ENCODE measurements at regions not wholly inside any gene's neighbourhood (a gene's known extent, or its start where the extent isn't known, plus 50 kb on each side); places are given as distances from the start of the nearest gene placed in this dataset.

DNA sequence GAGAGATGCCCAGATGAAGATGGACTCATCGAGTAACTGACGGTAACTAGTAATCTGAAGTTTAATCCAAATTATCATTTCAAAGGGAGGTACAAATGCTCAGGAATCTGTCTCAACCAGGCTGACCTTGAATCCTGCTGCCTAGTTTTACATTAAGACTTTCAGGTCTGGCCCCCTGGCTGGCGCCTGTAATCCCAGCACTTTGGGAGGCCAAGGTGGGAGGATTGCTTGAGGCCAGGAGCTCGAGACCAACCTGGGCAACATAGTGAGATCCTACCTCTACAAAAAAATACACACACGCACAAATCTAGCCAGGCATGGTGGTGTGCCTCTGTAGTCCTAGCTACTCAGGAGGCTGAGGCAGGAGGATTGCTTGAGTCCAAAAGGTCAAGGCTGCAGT is 95.7 kb upstream of the AKT3 start (continued):
- TF ChIP-seq, protein P1, sequence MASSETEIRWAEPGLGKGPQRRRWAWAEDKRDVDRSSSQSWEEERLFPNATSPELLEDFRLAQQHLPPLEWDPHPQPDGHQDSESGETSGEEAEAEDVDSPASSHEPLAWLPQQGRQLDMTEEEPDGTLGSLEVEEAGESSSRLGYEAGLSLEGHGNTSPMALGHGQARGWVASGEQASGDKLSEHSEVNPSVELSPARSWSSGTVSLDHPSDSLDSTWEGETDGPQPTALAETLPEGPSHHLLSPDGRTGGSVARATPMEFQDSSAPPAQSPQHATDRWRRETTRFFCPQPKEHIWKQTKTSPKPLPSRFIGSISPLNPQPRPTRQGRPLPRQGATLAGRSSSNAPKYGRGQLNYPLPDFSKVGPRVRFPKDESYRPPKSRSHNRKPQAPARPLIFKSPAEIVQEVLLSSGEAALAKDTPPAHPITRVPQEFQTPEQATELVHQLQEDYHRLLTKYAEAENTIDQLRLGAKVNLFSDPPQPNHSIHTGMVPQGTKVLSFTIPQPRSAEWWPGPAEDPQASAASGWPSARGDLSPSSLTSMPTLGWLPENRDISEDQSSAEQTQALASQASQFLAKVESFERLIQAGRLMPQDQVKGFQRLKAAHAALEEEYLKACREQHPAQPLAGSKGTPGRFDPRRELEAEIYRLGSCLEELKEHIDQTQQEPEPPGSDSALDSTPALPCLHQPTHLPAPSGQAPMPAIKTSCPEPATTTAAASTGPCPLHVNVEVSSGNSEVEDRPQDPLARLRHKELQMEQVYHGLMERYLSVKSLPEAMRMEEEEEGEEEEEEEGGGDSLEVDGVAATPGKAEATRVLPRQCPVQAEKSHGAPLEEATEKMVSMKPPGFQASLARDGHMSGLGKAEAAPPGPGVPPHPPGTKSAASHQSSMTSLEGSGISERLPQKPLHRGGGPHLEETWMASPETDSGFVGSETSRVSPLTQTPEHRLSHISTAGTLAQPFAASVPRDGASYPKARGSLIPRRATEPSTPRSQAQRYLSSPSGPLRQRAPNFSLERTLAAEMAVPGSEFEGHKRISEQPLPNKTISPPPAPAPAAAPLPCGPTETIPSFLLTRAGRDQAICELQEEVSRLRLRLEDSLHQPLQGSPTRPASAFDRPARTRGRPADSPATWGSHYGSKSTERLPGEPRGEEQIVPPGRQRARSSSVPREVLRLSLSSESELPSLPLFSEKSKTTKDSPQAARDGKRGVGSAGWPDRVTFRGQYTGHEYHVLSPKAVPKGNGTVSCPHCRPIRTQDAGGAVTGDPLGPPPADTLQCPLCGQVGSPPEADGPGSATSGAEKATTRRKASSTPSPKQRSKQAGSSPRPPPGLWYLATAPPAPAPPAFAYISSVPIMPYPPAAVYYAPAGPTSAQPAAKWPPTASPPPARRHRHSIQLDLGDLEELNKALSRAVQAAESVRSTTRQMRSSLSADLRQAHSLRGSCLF (CRISPR knock-in tag; IDR thresholded peaks at IDR 0.05; ENCODE audit: borderline replicate concordance) = no peak
- TF ChIP-seq, protein P2, sequence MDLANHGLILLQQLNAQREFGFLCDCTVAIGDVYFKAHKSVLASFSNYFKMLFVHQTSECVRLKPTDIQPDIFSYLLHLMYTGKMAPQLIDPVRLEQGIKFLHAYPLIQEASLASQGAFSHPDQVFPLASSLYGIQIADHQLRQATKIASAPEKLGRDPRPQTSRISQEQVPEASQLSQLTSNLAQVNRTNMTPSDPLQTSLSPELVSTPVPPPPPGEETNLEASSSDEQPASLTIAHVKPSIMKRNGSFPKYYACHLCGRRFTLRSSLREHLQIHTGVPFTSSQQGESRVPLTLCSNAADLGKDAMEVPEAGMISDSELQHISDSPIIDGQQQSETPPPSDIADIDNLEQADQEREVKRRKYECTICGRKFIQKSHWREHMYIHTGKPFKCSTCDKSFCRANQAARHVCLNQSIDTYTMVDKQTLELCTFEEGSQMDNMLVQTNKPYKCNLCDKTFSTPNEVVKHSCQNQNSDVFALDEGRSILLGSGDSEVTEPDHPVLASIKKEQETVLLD (CRISPR knock-in tag; IDR thresholded peaks at IDR 0.05; ENCODE audit: low read depth) = no peak
- TF ChIP-seq ZNF33B (CRISPR knock-in tag; IDR thresholded peaks at IDR 0.05) = no peak
- no peak for TF ChIP-seq ZNF660 (CRISPR knock-in tag; IDR thresholded peaks at IDR 0.05; ENCODE audit: borderline replicate concordance, low read depth)
- TF ChIP-seq ZNF121 (CRISPR knock-in tag; IDR thresholded peaks at IDR 0.05) = 0 out of 2 replicates have a peak, but pooled peaks have one; percentile 22
- TF ChIP-seq HNF4A (CRISPR knock-in tag; IDR thresholded peaks at IDR 0.05) = 0 out of 2 replicates have a peak, but pooled peaks have one; percentile 14

All from HepG2 (cell line).